Bronchial epithelial cell (primary cell): ENCODE measurements at regions not wholly inside any gene's neighbourhood (a gene's known extent, or its start where the extent isn't known, plus 50 kb on each side); places are given as distances from the start of the nearest gene placed in this dataset.

Experiments used
- DNase-seq: peaks from one replicate; pipeline ENCODE4 v3.0.0-alpha.2; 2010; ENCODE audit warnings: low read depth
- FAIRE-seq: peaks from 2 replicates; lab custom pipeline; 2011; peaks lifted over from hg19 to GRCh38; lab: Jason Lieb, UNC
- H3K27me3 ChIP-seq: 2 replicates; pipeline ENCODE4 v1.5.1; 2011; ENCODE audit warnings: low read length; ENCODE audit not compliant: control insufficient read depth, insufficient read depth
- H3K36me3 ChIP-seq: 2 replicates; pipeline ENCODE4 v1.5.1; 2011; ENCODE audit warnings: low read length; ENCODE audit not compliant: control insufficient read depth, insufficient read depth
- H3K4me3 ChIP-seq: 2 replicates; pipeline ENCODE4 v1.5.1; 2011; ENCODE audit warnings: mild to moderate bottlenecking, low read depth, low read length, control low read depth
- TF ChIP-seq, protein P1 (sequence below): IDR thresholded peaks from 2 replicates; pipeline ENCODE4 v1.5.1; 2011; ENCODE audit warnings: mild to moderate bottlenecking, moderate library complexity, low read length, control low read depth, inconsistent platforms; ENCODE audit not compliant: insufficient read depth, severe bottlenecking

DNA sequence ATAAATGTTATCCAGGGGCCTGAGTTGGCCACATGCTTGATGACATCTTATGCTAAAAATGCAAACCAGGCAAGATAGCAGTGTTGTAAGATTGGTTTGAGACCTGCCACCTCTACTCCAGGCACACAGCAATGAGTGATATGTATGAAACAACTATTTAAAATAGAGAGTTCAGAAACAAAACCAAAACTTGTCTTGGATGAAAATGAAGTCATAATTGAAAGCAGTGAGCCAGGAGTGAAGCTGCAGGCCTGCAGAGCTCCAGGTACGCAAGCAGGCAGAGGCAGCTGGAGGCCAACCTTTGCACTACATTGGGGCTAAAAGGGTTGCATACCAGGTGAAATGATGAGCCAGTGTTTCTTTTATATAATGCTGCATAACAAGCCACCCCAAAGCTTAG is 89.2 kb upstream of the SPATS2L start:
- H3K36me3 ChIP-seq = no peaks in the 10 kb centered on the region
- no peak overlapping the region for H3K4me3 ChIP-seq
- TF ChIP-seq, protein P1, sequence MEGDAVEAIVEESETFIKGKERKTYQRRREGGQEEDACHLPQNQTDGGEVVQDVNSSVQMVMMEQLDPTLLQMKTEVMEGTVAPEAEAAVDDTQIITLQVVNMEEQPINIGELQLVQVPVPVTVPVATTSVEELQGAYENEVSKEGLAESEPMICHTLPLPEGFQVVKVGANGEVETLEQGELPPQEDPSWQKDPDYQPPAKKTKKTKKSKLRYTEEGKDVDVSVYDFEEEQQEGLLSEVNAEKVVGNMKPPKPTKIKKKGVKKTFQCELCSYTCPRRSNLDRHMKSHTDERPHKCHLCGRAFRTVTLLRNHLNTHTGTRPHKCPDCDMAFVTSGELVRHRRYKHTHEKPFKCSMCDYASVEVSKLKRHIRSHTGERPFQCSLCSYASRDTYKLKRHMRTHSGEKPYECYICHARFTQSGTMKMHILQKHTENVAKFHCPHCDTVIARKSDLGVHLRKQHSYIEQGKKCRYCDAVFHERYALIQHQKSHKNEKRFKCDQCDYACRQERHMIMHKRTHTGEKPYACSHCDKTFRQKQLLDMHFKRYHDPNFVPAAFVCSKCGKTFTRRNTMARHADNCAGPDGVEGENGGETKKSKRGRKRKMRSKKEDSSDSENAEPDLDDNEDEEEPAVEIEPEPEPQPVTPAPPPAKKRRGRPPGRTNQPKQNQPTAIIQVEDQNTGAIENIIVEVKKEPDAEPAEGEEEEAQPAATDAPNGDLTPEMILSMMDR = no peak
- FAIRE-seq (no peak), DNase-seq (no peak)
- H3K27me3 ChIP-seq = no peaks in the 10 kb centered on the region

DNA sequence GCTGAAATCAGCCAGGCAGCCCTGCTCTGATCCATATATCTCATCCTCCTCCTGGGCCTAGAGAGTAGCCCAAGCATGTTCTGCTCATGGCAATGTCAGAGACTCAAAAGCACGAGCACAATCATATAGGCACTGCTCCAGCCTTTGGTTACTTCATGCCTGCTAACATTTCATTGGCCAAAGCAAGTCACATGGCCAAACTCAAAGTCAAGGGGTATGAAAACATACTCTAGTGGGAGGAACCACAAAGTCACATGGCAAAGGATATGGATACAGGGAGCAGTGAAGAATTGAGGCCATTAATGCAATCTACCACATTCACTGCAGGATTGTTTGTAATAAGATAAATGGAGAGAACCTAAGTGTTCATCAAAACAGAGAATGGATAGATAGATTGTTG is 87.8 kb upstream of the SPATS2L start:
- no peaks in the 10 kb centered on the region for H3K27me3 ChIP-seq
- no peaks in the 10 kb centered on the region for H3K36me3 ChIP-seq
- TF ChIP-seq, protein P1 = no peak
- no peak overlapping the region for H3K4me3 ChIP-seq
- FAIRE-seq (no peak), DNase-seq (no peak)

DNA sequence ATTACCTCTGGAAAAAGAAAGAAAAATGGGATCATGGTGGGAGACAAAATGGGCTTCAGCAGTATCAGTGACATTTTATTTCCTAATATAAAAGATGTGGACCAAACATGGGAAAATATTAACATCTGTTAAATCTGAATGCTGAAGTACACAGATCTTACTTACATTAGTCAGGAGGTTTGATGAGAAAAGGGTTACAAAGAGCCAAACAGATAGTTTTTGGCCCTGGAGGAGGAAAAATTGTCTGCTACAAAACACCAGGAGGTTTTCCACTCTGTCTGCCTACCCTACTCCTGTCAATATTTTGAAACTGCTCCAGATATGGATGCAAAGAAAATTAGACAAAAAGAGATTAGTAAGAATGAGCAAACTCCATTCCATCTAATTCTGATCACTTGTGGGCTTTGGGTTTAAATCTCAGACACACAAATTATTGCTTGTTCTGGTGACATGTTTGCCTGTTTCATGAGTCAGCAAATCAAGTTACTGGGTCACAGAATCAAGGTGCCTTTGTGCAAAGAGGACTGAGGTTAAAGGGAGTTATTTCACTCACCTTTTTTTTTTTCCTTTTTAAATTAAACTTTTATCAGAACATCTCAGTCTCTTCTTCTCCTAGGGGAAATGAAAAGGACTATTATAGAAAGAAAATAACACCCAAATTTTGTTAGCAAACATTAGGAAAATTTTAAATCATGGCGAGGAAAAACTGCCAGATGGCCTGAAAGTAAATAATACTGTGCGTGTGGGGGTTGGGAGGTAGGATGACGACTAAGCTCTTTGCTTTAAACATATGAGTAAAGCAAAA is 87.0 kb upstream of the SPATS2L start:
- TF ChIP-seq, protein P1 = no peak
- H3K4me3 ChIP-seq = no peak overlapping the region
- H3K27me3 ChIP-seq = no peaks in the 10 kb centered on the region
- DNase-seq (no peak), FAIRE-seq (no peak)
- H3K36me3 ChIP-seq = no peaks in the 10 kb centered on the region

DNA sequence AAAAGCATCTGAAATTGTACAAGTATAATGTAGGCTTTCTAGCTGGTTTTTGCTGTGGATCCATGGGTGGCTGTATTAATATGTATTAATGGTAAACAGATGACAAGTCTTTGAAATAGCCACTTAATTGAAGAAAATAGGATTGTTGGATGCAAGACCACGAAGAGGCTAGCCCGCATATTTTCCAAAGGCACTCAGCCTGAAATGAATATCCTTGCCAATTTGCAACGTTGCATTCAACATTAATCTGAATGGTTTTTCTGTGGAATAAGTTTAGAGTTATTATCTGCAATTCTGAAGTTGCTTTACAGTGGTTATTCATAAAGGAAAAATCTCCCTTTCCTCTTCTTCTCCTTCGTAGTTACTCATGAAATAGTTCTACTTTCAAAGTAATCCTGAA is 86.2 kb upstream of the SPATS2L start:
- TF ChIP-seq, protein P1 = no peak
- H3K4me3 ChIP-seq = no peak overlapping the region
- FAIRE-seq (no peak), DNase-seq (no peak)
- H3K27me3 ChIP-seq = no peaks in the 10 kb centered on the region
- H3K36me3 ChIP-seq = no peaks in the 10 kb centered on the region

DNA sequence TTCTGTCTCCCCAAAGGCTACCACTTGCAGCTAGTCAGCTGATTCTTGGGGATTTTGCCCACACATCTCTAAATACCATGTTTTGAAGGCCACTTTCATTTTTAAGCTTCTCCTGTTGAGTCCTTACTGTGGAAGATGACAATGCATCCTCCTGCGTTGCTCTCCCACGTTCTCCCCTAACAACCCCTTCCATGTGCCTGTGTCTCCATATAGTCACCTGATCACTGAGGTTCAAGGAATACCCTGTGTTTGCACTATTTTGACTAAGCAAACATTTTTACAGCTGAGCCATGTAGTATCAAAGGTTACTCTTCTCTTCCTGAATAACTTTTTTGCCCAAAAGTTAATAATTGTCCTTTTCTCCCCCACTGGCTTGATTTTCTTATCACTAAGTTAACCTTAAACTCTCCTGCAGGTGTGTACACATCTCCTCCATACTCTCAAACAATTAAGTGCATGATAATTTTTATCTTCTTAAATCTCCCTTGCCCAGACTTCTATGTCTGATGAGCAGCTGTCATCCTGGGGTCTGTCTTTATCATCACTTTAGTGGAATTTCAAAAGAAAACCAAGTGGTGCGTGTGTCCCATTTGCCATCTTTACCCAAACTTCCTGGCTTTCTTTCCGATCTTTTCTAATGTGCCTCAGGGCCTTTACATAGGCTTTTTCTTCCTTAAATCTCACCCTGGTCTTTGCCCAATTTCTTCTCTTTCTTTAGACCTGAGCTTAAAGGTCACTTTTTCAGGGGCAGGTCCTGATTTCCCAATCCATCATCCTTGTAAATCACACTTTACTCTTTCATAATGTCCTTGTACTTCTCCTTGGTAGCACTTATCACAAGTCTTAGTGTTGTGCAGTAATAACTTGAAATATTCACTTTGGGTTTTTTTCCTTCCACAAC is 85.2 kb upstream of the SPATS2L start:
- DNase-seq (no peak), FAIRE-seq (no peak)
- TF ChIP-seq, protein P1 = no peak
- Histone ChIP-seq H3K27me3 (no peaks in the 10 kb centered on the region), H3K36me3 (no peaks in the 10 kb centered on the region), H3K4me3 (no peak overlapping the region)
